ENCODE measurements at regions not wholly inside any gene's neighbourhood (a gene's known extent, or its start where the extent isn't known, plus 50 kb on each side); places are given as distances from the start of the nearest gene placed in this dataset.

- H3K27me3 Mint-ChIP-seq (ENCODE audit: low read depth): no peaks in the 10 kb centered on the region; the same call in 1 of the 2 replicates
- Histone ChIP-seq H2BK5ac (ENCODE audit: insufficient read length, low read length) (no peak overlapping the region), H3K27me3 (ENCODE audit: insufficient read depth, low read length) (no peaks in the 10 kb centered on the region), H3K18ac (ENCODE audit: insufficient read length, low read depth, low read length) (no peak overlapping the region), H3K14ac (ENCODE audit: insufficient read depth, low read length) (no peak overlapping the region), H4K8ac (replicated peaks; ENCODE audit: insufficient read length, low read depth, low read length) (no peak overlapping the region), H2BK20ac (ENCODE audit: low read depth, low read length, poor library complexity, severe bottlenecking) (no peak overlapping the region), H2AFZ (ENCODE audit: low read length) (no peak overlapping the region), H3K9ac (ENCODE audit: extremely low read depth, insufficient read length, low read length) (no peak overlapping the region), H3K9me3 (ENCODE audit: control insufficient read depth, low read depth, low read length) (no peaks in the 10 kb centered on the region), H3K56ac (ENCODE audit: insufficient read length, low read depth, low read length) (no peak overlapping the region), H4K5ac (ENCODE audit: insufficient read length, low read depth, low read length) (no peak overlapping the region), H2BK12ac (ENCODE audit: insufficient read length, low read depth, low read length) (no peak overlapping the region), H3K27ac (ENCODE audit: insufficient read length, low read depth, low read length) (no peak overlapping the region), H4K91ac (ENCODE audit: insufficient read length, low read depth, low read length) (no peak overlapping the region), H3T11ph (ENCODE audit: low read length) (no peak overlapping the region), H3K23ac (ENCODE audit: insufficient read length, low read depth, low read length) (no peak overlapping the region), H2AK5ac (ENCODE audit: insufficient read length, low read length) (no peak overlapping the region), H3K79me1 (ENCODE audit: insufficient read depth, low read depth, low read length, poor library complexity, severe bottlenecking) (no peaks in the 10 kb centered on the region), H2BK120ac (ENCODE audit: low read depth, low read length, poor library complexity, severe bottlenecking) (no peak overlapping the region), H4K20me1 (ENCODE audit: control insufficient read depth, insufficient read depth, insufficient read length) (no peaks in the 10 kb centered on the region), H3K4me1 (ENCODE audit: insufficient read depth, low read length) (no peaks in the 10 kb centered on the region), H3K23me2 (ENCODE audit: insufficient read length, low read depth, low read length, poor library complexity, severe bottlenecking) (no peaks in the 10 kb centered on the region), H2BK15ac (ENCODE audit: low read depth, low read length) (no peak overlapping the region), H3K4me2 (ENCODE audit: insufficient read depth, insufficient read length, low read length) (no peak overlapping the region), H3K4ac (ENCODE audit: low read depth, low read length) (no peak overlapping the region), H3K79me2 (ENCODE audit: insufficient read depth, low read length) (no peaks in the 10 kb centered on the region)
- no CpG with 5 or more reads among the region's 4 CpGs for WGBS (ENCODE audit: extremely low coverage, insufficient read length, low lambda C conversion rate)
- H3K9me3 Mint-ChIP-seq: peaks cover 8 to 11% of the 10 kb centered on the region in 2 experiments; a peak in 3 of 5 replicates
- no peak for TF ChIP-seq CTCF (conservative IDR thresholded peaks at IDR 0.05)
- H3K36me3 Mint-ChIP-seq (ENCODE audit: insufficient read depth in 1 of 3, low read depth in 3 of 3): no peaks in the 10 kb centered on the region; a peak in 2 of 7 replicates
- H3K27ac Mint-ChIP-seq: no peak overlapping the region; a peak in 1 of 7 replicates
- no peak for DNase-seq
- 0 out of 4 replicates have a peak, but pooled peaks cover 0 to 2% of the 10 kb centered on the region in 2 experiments for H3K4me1 Mint-ChIP-seq
- H3K4me3 Mint-ChIP-seq: no peak overlapping the region
These were observed 114.7 kb upstream of the ADCY1 start for GRCh38 chr7:45459476-45459875.
